Dermis microvascular lymphatic vessel endothelial cell (primary cell): ENCODE measurements at regions not wholly inside any gene's neighbourhood (a gene's known extent, or its start where the extent isn't known, plus 50 kb on each side); places are given as distances from the start of the nearest gene placed in this dataset.

Source experiments
- DNase-seq, 2 donors: peaks; one replicate each; pipeline versions ENCODE4 v3.0.0 to v3.0.0-alpha.2; 2010; ENCODE audit warnings: low read depth in 2 of 2

DNA sequence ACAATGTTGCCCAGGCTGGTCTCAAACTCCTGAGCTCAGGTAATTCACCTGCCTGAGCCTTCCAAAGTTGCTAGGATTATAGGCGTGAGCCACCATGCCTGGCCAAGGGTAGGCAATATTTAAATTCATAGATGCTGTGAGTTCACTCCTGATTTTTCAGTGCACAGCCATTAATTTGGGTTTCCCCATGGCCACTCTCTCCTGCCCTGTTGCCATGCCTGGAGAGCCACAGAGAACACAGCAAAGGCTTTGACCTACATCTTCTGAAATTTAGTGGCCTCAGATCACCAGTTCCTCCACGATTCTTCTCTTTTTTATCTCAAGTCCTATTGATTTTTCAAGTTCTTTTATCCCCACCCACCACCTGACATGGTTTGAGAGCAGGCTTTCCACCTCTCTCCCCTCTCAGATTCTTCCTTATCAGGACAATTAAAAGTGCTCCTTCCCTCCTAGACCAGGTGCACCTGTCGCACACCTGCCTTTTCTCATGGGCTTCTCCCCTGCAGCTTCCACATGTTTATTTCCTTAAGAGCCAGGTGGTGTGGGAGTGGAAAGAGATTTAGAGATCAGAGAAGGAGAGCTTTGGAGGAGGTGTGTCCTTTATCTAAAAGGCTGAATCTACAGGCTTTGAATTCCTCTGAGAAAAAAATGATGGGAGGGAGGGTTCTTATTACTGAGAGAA, 123.8 kb downstream of the ADRA2A start:
- no peak for DNase-seq

DNA sequence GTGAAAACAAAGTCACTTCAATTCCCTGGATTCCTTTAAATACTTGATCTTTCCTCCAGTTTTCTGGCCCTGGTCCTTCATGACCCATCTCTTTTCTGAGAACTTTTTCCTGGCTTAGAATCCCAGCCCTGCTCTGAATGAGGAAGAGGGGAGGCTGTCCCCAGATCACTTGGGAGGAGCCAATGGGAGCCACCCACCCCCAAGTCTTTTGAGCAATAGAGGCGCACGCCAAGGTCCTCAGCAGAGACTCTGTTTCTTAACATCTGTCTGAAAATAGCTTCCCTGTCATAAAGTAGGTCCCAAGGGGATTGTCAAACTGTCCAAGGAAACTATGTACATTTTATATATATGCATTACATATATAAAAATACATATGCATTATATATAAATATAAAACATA, 126.8 kb downstream of the ADRA2A start:
- DNase-seq: no peak

DNA sequence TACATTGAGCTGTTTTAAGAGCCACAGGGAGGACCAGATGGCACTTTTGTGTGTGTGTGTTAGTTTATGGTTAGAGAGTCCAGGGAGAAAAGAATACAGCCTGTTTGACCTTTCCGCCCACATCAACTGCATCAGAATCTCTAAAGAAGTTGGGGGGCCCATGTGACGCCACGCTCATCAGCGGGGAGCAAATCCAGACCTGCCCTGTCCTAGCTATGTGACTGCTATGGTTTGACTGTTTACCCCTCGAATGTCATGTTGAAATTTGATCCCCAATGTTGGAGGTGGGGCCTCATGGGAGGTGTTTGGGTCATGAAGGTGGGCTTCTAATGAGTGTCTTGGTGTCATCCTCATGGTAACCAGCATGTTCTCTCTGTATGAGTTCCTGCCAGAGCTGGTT, 128.0 kb downstream of the ADRA2A start:
- no peak for DNase-seq

DNA sequence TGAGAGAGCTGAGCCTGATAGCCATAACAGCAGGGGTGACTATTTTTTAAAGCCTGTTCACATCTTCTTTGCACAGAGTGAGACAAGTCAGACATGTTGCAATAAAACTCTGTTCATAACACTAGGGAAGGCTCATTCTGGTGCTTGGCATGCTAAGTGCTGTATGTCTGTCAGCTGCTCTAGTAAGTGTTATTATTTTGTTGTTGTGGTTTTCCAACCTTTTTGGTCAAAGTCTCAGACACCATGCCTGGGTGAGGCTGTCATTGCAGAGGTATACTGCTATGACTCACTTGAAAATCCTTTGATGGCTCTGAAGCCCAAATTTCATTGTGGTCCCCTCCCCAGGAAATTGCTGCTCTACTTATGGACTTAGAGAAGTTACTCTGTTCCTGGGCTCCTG, 129.7 kb downstream of the ADRA2A start:
- no peak for DNase-seq

DNA sequence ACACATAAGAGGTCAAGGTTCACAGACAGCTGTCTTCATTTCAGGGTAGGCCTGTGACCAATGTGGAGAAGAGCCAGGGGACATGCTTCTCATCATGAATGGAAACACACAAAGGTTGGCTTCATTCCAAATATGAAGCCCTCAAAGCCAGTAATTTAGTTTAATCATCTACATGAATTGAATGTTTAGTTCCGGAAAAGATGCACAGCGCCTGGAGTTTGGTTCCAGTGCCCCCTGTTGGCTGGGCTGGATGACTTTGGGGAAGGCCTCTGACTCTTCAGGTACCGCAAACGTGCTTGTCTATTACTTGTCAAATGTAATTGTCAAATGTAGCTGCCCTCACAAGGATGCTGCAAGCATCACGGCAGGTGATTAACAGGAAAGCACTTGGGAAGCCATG, 130.7 kb downstream of the ADRA2A start:
- no peak for DNase-seq

DNA sequence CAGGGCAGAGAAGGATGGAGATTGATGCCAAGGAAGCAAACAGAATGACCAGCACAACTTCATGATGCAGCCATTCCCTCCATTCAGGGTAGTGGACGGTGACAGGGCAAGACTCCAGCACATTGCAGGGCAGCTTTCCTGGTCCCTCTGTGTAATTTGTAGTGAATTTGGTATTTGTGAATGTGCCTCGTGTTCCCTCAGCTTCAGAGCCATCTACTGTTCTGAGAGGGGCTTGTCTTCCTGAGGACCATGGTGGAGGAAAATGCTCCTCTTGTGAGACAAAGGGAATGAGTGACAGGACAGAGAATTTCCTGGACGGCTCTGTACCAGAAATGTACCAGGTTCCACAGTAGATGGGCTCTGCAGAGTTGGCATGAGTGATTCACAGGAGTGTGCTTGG, 132.1 kb downstream of the ADRA2A start:
- no peak for DNase-seq

DNA sequence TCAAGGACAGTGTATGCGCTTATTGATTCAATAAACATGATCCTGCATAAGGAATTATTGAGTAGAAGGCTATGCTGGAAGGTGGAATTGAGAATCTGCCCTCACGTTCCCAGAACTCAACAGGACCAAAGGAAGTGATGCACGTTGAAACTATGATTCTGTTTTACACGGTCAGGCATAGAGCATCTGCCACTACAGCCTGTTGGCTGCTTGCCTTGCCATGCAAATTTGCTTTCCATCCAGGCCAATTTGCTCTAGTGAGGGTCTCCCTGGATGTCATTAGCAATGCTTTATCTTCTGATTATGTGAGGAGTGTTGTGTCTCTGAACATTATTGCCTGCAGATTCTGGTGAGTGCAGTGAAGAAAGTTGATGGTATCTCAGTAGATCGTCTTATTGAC, 132.9 kb downstream of the ADRA2A start:
- DNase-seq: no peak

DNA sequence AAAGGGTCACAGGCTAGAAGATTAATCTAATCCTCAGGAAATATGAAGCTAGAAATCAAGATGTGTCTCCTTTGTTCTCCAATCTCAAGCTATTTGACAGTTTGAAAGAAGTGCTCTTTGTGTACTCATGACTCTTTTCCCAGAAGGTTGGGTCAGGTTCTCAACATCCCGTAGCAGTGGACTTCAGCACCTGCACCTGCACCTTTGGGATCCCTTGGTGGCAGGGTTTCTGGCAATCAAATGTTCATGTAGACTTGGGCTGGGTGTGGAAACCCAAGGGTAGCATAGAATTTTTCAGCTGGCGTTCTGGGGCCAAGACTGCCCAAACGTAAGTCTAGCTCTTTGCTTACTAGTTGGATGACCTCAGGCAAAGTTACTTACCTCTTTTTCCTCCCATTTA, 134.4 kb downstream of the ADRA2A start:
- no peak for DNase-seq

DNA sequence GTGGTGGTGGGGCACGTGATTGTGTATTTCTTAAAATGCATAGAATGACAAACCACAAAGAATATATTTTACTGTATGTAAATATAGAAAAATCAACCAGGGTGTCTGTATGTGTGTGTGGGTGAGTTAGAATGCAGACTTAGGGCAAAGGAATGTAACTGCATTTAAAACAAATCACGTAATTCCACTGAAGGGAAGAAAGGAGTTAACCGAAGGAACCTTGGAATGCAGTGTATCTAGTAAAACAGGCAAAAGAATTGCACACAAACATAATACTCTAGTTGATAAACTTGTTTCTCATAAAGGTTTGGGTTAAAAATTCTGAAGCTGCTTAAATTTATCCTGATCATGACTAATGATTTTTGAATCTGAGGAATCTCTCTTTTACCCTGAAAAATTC, 134.9 kb downstream of the ADRA2A start:
- no peak for DNase-seq

DNA sequence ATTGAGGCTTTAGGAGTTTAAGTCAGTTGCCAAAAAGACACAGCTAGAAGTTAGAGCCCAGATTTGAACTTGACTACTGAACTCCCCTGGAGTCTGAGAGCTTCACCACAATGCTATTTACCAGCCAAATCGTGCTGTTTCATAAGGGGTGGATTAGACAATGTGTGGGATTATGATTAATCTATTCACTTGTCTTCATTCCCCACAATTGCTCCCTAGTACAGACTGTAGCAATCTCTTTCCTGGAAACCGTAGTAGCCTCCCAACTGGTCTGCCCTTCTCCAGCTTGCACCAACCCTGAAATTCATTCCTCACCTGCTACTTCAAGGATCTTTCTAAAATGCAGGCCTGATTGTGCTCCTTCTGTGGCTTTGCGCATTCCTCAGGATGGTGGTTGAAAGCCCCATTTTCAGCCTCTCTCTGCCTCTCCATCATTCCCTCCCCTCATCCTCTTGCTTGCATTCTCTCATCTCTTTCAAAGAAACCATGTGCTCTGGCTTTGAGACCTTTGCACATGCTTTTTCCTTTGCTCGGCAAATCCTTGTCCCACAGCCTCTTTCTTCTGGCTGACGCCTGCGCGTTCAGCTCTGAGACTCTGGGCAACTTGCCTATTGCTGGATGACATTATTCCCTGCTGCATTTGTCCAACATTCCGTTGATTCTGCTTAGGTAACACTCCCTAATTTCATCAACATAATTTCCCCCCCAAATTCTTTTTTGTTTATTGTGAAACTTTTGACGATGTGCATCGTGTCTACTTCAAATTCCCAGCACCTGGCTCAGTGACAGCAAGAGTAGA, 145.1 kb downstream of the ADRA2A start:
- DNase-seq: no peak

DNA sequence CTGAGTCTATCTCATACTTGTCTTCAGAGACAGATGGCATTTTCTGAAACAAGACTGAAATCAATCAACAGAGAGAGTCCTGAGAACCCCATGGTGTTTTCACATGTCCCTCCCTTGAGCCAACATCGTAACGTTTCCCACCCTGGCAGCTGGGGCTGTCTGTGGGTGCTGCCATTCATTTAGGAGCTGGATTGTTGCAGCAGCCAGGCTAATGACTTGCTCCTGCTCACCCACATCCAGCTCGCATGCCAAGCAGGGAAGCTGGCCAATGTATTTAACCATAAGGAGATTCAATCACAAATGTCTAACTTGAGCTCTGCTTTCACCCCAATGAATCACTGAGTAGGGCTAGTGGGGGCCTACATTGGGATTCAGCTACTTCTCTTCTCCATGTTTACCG, 146.1 kb downstream of the ADRA2A start:
- no peak for DNase-seq

DNA sequence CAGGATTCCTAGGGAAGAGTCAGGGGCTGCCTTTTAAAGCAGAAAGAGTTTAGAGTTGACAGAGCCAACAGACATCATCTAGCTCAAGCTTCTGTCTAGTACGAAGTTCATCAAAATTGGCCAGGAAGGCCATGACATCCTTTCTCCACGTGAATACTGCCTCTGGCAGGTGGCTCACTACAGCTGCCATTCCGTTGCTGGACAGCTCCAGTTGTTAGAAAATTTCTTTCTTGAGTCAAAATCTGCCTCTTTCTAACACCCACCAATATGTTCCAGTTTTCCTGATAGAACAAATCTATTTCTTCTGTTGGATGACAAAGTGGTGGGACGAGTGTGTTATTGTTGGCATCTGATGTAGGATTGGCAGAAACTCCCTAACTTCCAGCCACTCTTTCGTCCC, 154.9 kb downstream of the ADRA2A start:
- DNase-seq: no peak

DNA sequence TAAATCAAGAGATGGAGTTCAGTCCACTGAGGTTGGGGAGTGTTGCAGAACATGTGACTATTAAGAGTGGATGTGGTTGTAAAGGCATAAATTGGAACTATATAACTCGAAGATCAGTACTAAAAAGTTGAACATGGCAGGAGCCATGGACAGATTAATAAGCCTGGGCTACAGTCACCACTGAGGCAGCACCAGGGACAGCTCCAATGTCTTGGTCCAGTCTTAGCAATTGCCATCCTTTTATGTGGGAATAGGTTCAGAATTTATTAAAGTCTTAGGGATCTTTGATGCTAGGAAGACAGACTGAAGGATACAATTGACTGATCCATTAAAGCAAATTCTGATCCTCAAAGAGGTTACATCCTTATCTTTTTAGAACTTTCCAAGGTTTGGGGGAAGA, 156.6 kb downstream of the ADRA2A start:
- DNase-seq: no peak

DNA sequence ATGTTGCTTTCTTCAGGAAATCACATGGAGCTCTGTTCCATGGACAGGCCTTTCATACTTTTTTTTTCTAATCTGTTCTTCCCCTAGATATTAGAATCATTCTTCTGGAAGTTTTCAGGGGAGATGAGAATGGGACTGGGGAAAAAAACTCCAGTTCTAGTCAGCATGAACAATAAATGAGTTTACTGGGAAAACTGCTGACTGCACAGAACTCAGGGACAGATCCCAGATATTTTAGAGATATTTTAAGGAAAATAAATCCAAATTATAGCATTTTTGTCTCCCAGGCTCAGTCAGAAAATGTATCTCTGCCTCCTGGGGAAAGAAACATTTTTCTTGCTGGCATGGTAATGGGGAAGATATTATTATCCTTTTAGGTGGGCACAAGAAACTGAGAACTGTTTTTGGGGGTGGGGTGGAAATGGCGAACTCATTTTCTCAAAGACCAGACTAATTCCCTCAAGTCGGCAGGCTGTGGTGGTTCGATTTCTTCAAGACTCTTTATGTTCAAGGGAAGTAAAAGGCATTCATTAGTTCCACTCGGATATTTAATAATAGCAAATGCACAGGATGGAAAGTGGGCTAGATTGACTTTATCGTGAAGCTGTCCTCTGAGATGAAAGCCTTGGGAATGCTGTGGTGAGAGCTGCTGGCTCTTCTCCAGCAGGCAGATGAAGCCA, 157.5 kb downstream of the ADRA2A start:
- DNase-seq: no peak

DNA sequence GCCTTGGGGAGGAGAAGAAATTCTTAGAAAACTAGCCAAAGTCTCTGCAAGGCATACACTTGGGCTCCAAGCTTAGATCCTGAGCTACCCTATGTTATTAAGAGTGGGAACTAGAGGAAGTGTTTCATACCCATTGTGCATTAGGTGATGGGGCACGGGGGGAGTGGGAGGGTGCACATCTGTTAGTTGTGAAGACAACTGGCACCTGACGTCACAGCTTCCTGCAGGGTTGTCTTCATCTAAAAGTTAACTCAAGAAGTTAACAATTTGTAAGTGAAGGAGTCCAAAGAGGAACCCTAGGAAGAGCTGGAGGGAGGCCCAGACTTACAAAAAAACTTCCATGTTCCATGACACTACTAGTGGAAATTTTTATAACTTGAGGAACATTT, 158.1 kb downstream of the ADRA2A start:
- no peak for DNase-seq

DNA sequence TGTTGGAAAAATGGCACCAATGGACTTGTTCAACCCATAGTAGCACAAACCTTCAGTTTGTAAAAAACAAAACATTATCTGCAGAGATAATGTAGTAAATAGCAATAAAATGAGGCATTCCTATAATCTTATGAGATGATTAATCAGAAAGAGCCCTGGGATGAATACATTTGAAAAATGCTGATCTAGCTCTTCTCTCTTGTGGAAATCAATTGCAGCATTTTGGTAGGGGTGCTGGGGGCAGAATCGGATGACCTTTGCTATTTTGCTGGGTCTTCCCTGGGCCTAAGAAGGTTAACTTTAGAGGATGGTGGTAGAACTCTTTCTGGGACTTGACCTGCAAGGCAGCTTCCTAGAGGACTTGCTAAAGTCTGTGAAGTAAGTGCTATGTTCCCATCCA, 163.5 kb downstream of the ADRA2A start:
- no peak for DNase-seq

DNA sequence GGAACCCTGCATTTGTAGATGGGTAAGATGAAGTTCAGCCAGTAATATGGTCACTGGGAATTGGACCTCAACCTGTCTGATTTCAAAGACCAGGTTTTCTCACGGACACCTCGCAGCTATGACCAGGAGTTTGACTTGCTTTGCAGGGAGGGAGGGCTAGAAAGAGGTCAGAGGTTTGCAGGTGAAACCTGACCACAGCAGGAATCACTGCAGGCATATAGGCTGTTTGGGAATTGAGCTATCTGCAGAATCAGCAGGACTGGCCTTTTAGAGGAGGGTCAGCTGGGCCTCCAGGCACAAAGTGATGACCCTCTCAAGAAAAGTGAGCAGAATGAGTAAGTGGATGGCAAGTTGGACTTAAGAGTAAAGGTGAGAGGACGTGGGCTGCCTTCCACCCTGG, 166.3 kb downstream of the ADRA2A start:
- DNase-seq: no peak

DNA sequence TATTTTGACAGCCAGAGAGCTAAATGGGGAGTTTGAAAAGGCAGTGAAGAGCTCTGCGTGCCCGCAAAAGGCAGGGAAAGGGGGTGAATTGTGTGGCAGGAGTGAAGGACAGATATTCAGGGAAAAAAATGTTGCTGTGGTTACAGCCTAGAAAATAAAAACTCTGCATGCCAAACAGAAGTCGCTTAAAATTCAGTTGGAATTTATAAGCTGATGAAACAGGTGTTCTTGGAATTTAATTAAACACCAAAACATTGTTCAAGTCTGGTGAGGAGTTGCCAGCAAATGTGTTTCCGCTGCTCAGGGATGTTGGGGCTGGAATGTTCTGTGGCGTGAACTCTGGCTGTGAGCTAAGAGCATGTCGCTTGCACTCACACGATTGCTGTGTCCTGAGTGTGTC, 169.3 kb downstream of the ADRA2A start:
- no peak for DNase-seq

DNA sequence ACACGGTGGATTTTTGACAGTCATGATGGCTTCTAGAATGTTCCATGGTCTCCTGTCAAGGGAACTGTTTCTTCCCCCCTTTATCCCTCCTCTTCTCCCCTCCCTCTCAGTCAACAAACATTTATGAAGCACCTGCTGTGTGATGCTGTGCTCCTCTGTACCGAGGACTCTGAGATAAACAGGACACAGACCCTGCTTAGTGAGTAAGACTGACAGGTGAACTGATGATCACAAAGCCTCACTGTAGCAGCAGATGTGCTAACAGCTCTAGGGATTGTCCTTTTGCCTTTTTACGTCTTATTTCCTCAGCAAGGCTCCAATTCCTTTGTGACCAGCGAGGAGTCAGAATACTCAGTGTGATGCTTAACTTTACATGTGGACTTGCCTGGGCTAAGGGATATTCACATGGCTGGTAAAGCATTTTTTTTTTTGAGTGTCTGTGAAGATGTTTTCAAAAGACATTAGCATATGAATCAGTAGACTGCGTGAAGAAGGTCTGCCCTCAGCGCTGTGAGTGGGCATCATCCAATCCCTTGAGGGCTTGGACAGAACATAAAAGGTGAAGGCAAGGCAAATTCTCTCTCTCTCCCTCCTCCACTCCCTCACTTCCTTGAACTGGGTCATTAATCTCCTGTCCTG, 170.1 kb downstream of the ADRA2A start:
- DNase-seq: no peak

DNA sequence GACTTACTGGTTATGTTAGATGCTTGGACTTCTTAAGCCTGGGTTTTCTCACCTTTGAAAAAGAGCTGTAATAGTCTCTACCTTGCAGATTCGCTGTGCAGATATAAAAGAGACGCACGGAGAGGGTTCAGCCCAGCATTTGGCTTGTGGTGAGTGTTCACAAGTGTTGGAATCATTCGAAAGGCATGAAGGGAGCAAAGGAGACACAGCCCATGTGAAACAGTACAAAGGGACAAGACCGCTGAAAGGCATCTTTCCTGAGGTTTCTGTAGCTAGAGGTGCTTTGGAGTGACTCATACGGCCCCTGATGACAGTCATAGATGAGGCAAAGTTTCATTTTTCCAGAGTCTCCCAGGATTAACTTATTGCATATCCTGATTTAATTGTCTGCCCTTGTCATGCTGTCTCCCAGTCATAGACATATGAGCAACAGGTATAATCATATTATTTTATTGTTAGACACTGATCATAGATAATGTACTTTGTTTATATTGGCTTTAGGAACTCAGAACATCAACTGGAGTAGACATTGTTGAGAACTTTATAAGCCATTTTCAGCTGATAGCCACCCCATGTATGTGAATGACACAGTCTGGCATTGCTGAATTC, 171.1 kb downstream of the ADRA2A start:
- no peak for DNase-seq

DNA sequence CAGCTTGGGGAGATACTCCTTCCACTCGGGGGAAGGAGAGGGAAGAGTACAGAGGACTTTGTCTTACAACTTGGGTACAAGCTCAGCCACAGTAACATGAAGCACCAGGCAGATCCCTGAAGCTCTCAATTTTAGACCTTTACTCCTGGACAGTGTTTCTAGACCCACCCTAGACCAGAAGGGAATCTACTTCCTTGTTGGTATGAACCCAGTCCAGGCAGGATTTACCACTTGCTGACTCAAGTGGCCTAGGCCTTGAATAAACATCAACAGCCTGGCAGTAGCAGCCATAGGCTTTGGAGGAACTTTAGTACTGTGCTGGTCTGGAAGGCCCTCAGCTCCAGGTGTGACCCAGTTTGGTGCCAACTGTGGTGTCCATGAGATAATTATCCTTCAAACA, 173.1 kb downstream of the ADRA2A start:
- DNase-seq: no peak

DNA sequence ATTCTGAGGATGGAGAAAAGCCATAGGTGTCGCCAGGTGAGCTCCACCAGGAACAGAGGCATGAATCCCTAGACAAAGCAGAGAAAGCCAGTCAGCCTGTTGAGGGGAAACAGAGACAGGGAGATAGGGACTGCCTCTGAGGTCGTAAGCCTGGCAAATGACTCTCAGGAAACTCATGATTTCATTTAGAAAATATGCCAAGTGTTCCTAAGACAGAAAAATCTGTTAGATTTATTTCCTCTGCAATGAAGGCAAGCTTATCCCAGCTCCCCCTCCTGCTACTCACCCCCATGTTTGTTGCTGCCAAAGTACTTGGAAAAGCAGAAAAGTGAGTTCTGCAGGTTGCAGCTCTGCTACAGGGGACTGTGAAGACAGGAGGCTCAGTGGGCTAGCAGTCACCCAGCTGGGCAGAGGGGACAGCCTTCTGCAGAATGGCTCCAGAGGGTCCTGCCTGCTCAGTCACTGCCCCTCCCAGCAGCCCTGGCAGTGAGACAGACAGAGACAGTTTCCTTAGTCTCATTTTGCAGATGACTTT, 184.3 kb downstream of the ADRA2A start:
- DNase-seq: no peak
